GM19324 (cell line): ENCODE measurements at regions not wholly inside any gene's neighbourhood (a gene's known extent, or its start where the extent isn't known, plus 50 kb on each side); places are given as distances from the start of the nearest gene placed in this dataset.

Experiments used
- ATAC-seq: cut with Tn5 transposase; IDR thresholded peaks from one replicate; pipeline ENCODE4 v1.9.1; 2021; ENCODE audit warnings: mild to moderate bottlenecking, moderate library complexity; ENCODE audit not compliant: unreplicated experiment, low FRiP score

- no peak for ATAC-seq
These were observed 82.4 kb upstream of the PDE1C start for GRCh38 chr7:32152576-32152975.

GRCh38 chr7:32150589-32150988, 80.4 kb upstream of the PDE1C start:
- ATAC-seq: no peak

GRCh38 chr7:32150039-32150438, 79.8 kb upstream of the PDE1C start:
- no peak for ATAC-seq

GRCh38 chr7:32147546-32148268, 77.5 kb upstream of the PDE1C start:
- ATAC-seq: no peak

- ATAC-seq: no peak
These were observed 75.7 kb upstream of the PDE1C start for GRCh38 chr7:32145911-32146310.

- ATAC-seq: no peak
These were observed 74.5 kb upstream of the PDE1C start for GRCh38 chr7:32144676-32145075.

GRCh38 chr7:32143301-32143700, 73.1 kb upstream of the PDE1C start:
- no peak for ATAC-seq

- ATAC-seq: no peak
These were observed 72.4 kb upstream of the PDE1C start for GRCh38 chr7:32142649-32143048.

- ATAC-seq: no peak
These were observed 70.2 kb upstream of the PDE1C start for GRCh38 chr7:32140210-32140939.

- no peak for ATAC-seq
These were observed 66.9 kb upstream of the PDE1C start for GRCh38 chr7:32137059-32137458.

- no peak for ATAC-seq
These were observed 60.9 kb upstream of the PDE1C start for GRCh38 chr7:32131091-32131490.

- ATAC-seq: no peak
These were observed 56.6 kb upstream of the PDE1C start for GRCh38 chr7:32126843-32127242.
